HG03196 (cell line): ENCODE measurements at regions not wholly inside any gene's neighbourhood (a gene's known extent, or its start where the extent isn't known, plus 50 kb on each side); places are given as distances from the start of the nearest gene placed in this dataset.

ENCODE experiments used
- ATAC-seq: cut with Tn5 transposase; IDR thresholded peaks from one replicate; pipeline ENCODE4 v1.9.1; 2021; ENCODE audit not compliant: unreplicated experiment

DNA sequence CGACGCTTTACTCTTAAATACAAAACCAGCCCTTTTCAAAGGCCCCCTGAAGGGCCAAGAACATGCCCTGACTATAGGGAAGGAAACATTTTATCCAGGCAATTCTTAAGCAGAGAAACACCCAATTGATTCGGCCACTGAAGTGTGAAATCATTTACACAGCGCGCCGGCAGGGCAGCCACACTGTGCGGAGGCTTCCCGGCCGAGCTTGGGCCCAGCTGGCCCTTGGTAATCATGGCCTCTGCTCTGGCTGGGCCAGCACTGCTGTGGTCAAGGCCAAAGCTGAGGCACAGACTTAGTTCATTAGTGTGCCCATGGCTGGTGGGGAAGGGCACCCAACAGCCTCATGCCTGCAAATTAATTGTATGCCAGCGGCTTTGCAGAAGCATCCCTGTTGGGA lies 143.7 kb upstream of the HABP2 start:
- no peak for ATAC-seq

- ATAC-seq: no peak
Measured at GRCh38 chr10:113410618-113411017, 142.2 kb upstream of the HABP2 start.

DNA sequence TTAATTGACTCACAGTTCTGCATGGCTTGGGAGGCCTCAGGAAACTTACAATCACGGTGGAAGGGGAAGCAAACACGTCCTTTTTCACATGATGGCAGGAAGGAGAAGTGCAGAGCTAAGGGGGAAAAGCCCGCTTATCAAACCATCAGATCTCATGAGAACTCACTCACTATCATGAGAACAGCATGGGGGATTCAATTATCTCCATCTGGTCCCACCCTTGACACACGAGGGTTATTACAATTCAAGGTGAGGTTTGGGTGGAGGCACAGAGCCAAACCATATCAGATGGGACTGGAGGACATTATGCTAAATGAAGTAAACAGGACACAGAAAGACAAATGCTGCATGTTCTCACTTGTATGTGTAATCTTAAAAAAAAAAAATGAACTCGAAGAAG lies 141.4 kb upstream of the HABP2 start:
- ATAC-seq: no peak

DNA sequence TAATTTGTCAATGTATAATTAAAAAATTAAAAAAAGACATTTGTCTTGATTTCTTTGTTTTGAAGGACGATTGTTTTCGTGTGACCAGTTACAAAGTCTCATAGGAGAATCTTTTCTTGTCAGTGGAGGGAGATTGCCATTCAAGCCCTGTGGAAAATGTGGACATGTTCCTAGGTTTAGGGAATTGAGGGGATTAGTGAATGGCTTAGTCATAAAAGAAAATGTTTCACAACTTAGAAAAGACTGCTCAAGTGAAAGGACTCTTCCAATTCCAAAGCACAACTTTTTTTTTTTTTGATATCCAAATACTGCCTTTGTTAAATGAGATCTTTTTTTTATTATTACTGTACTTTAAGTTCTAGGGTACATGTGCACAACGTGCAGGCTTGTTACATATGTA lies 140.7 kb upstream of the HABP2 start:
- ATAC-seq: no peak

GRCh38 chr10:113414543-113414942 lies 138.3 kb upstream of the HABP2 start:
- ATAC-seq: no peak

- ATAC-seq: no peak
Measured at GRCh38 chr10:113415246-113415645, 137.6 kb upstream of the HABP2 start.

DNA sequence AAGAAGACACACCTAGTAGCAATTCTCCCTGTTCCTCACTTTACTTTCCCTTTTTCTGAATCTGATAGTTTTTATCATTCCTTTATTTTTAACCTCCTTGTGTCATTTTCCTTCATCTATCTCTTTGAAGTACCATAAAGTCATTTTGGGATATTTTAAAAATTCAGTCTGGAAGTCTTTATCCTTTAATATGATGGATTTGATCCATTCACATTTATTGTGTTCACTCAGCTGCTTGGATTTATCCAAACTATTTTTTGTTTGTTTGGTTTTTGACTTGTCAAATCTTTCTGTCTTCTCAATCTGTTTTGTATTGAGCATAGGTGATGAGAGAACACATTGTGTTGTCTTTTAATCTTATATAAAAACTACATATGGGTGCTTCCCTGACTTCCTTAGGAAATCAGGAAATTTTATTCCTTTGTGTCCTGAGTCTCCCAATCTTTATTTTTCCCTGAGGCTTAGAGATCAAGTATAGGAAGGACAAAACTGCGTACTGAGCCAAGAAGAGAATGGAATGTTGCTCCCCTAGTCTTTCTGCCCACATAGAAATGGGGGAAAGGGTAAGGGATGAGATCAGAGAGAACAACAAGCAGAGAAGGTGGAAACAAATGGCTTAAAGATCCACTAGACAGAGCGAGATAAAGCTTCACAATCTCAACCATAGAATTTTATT lies 132.7 kb upstream of the HABP2 start:
- no peak for ATAC-seq

DNA sequence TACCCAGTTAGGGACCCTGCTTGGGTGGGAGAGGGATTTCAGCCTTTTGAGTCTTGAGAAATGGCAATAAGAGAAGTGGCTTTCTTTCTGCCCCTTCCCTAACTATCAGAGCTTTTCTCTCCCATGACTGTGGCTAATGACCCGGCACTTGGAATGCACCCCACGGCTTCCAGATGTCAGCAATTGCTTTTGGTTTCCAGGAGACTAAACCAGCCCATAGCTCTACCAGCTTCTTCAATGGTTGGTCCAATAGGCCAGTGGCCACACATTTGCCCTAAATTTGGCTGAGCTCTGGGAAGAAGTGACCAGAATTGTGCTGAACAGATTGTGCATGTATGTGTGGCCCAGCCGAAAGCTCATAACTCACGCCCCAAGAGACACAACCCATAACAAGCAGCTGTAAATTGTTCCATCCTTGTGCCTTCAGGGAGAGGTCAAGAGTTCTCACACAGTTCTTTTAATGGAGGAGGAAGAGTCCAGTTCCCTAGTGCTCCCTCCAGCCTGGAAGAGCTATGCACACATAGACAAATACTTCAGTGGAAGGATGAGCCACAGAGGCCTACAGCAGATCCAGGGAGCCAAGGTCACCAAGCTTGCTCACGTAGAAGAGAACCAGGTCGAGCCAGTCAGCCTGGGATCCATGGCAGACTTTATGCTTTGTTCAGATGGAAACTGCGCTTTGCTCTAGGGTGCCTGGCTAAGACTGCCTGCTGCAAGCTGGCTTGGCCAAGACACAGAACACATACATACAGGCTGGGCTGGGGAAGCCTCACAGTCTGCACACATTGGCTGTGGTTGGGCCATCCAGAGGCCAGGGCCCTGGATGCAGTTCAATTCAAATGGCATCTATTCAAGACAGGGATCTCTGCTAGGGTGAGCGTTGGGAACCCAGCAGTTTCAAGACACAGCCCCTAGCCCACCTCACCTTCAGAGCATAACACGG lies 131.8 kb upstream of the HABP2 start:
- no peak for ATAC-seq

- no peak for ATAC-seq
Measured at GRCh38 chr10:113422371-113422770, 130.5 kb upstream of the HABP2 start.

DNA sequence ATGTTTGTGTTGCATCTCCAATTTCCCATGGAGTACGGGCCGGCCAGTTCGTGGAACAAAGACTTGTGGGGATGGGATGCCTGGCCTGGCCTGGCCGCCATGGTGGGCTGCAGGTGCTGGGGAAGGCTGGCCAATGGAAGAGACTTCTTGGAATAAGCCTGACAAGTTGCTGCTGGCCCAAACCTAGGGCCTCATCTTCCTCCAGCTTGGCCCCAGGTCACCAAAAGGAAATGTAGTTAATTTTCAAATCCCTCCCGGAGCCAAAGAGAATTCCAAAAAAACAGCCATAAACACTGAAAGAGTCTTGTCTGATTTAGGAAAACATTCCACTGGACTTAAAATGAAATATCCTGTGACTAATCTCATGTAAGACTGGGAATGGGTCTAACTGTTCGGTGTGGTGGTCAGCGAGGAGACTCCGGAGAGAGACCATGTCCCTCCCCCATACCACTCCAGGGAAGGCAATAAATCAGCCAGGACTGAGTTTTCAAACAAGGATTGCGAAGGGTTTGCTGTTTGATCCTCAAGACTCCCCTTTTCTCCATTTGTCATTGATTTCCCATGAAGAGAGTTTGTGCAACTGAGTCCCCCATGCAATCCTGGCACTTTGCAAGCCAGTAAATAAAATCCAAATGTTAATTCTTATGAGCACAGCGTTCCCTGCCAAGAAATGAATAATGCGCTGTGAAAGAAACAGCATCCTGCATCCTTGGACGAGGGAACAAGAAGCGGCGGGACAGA lies 128.7 kb upstream of the HABP2 start:
- no peak for ATAC-seq

DNA sequence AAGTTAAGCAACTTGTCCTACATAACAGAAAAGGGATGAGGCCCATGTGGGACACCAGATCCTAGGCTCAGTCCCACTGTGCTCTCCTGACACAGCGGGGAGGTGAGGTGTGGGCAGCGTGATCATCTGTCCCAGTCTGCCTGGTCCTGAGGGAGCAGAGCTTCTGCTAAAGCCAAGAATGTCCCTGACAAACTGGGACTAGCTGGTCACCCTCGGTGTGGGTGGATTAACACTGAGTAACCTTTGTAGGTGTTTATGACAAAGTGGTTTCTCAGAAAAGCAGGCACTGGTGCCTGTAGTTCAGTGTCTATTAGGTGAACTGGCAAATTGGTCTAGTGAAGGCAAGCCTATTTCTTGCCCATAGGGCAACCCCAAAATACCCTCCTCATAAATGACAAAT lies 127.8 kb upstream of the HABP2 start:
- no peak for ATAC-seq

DNA sequence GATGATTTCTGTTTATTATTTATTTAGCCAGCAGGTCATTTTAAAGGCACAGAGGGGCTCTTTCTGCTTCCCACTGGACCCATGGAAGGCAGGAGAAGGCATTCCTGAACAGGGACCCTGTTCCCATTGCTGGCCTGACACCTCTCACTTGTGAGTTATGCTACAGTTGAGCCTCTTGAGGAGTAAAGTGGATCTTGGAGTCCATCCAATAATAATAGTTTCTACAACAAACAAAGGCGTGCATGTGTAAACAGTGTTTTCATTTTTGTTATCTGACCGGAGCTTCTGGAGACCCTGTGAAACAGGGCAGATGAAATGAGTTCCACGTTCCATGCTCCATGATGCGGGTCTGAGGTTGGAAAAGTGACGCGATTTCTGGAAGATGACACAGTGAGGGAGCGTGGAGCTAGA lies 127.3 kb upstream of the HABP2 start:
- no peak for ATAC-seq

DNA sequence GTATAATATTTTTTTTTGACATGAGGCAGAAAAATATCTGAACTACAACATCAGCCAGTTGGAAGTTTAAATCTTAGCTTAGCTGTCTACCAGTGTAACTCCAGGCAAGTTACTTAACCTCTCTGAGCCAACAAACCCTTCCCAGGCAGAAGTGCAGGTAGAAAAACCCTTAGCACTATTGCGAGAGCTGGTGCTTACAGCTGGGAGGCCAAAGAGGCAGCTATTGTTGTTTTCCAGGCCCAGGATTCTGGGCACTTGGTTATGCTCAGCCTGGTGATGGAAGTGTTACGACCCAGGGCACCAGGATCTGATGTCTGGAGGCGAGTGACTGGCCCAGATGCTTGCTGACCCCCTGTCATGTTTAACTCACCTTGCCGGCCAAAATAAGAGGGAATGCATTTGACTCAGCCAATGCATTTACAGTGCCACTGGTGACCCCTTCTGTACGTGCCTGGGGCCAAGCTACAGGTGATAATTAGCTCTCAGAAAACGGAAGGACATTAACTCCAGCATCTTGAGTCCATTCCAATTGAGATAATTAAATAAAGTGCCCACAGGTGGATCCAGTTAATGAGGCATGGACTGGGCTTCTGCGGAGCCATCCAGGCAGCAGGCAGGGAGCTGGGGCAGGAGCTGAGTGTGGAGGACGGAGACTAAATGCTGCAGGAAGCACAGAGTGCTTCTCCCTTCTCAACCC lies 126.5 kb upstream of the HABP2 start:
- no peak for ATAC-seq

DNA sequence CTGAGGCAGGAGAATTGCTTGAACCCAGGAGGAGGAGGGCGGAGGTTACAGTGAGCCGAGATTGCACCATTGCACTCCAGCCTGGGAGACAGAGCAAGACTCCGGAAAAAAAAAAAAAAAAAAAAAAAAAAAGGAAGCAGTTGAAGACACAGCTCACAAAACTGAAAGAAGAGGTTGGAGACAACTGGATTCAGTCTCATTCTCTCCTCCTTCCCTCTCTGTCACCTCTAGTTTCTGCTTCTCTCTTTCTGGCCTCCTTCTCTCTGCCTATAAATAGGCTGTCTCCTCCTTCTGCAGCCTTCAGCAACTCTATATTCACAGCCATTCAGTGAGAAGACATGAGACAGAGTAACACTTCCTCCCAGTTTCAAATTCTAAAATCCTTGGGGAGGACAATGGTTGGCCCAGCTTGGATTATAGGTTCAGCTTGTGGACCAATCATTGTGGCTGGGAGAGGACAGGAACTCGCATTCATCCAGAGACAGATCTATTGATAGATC lies 125.6 kb upstream of the HABP2 start:
- ATAC-seq: no peak

DNA sequence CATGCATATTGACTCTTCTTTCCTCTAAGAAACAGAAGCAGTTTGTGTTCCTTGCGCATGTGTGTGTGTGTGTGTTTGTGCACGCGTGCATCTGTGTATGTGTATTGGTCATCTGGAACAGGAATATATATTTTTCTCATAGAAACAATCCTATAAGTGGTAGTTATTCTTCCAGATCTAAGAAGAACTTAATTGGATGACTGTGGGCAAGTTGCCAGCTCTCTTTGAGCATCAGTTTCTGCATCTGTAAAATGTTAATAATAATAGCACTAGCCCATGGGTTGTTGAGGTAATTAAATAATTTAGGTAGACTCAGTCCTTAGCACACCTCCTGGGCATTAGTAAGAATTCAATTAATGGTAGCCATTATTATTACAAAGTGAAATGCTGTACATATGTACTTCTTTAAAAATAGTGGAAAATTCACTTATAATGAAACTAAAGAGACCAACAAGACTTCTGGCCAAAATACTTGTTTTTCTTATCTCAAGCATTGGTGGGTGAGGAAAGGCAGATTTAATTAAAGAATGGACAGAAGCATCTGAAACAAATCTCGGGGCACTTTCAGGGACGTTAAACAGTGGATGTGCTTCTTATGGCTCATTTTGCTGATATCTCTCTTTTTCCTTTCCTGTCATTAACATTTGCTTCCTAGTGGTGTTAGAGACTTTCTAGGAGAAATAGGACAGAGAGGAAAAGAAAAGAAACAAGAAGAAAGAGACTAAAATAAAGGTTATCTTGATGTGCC lies 124.9 kb upstream of the HABP2 start:
- no peak for ATAC-seq

DNA sequence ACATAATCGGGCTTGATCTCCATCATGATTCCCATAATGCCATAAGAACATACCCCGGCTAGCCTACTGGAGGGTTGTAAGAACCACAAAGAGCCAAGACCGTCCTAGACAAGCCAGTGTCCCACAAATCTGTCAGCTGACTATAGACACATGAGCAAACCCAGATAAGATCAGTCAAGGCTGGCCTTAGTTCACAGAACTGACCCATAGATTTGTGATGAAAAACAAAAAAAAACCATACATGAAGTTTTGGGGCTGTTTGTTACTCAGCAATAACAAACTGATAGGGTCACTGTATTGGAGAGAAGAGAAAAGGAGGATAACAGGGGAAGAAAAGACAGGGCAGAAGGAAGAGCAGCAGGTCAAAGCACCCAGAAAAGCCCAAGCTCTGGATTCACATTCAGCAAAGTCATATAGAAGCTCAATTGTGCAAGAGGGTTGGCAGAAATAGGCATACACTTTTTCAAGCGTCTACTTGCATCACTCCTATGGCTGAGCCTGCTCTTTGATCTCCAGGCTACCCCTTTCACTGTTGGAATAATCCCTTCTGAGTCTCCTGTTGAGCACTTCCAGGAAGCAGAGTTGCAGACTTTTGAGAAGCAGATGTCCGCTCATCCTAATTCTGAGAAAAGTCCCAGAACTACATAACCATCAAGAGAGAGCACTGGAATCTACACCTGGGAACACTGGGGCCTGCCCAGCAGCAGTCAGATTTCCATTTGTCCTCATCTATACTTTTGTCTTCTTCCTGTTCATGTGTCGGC lies 122.0 kb upstream of the HABP2 start:
- ATAC-seq: no peak

GRCh38 chr10:113431398-113432160 lies 121.3 kb upstream of the HABP2 start:
- ATAC-seq: no peak

GRCh38 chr10:113433711-113434110 lies 119.1 kb upstream of the HABP2 start:
- ATAC-seq: no peak

GRCh38 chr10:113434315-113434714 lies 118.5 kb upstream of the HABP2 start:
- ATAC-seq: no peak
